ENCODE measurements at regions not wholly inside any gene's neighbourhood (a gene's known extent, or its start where the extent isn't known, plus 50 kb on each side); places are given as distances from the start of the nearest gene placed in this dataset.

- TF ChIP-seq CTCF (conservative IDR thresholded peaks at IDR 0.05 in 1 of 2, IDR thresholded peaks at IDR 0.05 in 1 of 2; ENCODE audit: low read depth in 1 of 2, low read length in 2 of 2) (no peak), EZH2 (IDR thresholded peaks at IDR 0.05; ENCODE audit: low read length, missing control alignments) (no peak)
These were observed 238.2 kb upstream of the NEBL start for GRCh38 chr10:21135023-21135931.
